A549 (cell line): ENCODE measurements at regions not wholly inside any gene's neighbourhood (a gene's known extent, or its start where the extent isn't known, plus 50 kb on each side); places are given as distances from the start of the nearest gene placed in this dataset.

ENCODE experiments used
- BCL3 ChIP-seq: fragments of >200 bp; sonication (Bioruptor Twin); formaldehyde crosslinking; IDR thresholded peaks from 3 replicates; pipeline ENCODE4 v1.6.1; 2016
- CTCF ChIP-seq: fragments of >200 bp; sonication (Bioruptor Twin); formaldehyde crosslinking; IDR thresholded peaks from 3 replicates; pipeline ENCODE4 v1.5.1; 2016
- EP300 ChIP-seq, 2 experiments: fragments of >200 bp; sonication (Bioruptor Twin); formaldehyde crosslinking; IDR thresholded peaks; 2 replicates in 1 of 2; 3 replicates in 1 of 2; pipeline ENCODE4 v1.6.1; 2016 to 2017
- JUNB ChIP-seq: fragments of >200 bp; sonication (Bioruptor Twin); formaldehyde crosslinking; IDR thresholded peaks from 2 replicates; pipeline ENCODE4 v1.6.1; 2016
- KDM5A ChIP-seq: fragments of 200-600 bp; sonication (generic); IDR thresholded peaks from 2 replicates; pipeline ENCODE4 v1.6.1; 2016; ENCODE audit warnings: antibody characterized with exemption, mild to moderate bottlenecking
- MAZ ChIP-seq: fragments of 150-350 bp; IDR thresholded peaks from 2 replicates; pipeline ENCODE4 v1.6.1; 2014; ENCODE audit warnings: antibody characterized with exemption, low read depth, low read length, borderline replicate concordance
- POLR2A ChIP-seq: IDR thresholded peaks from 2 replicates; pipeline ENCODE4 v1.6.1; 2012; ENCODE audit warnings: mild to moderate bottlenecking, low read length
- REST ChIP-seq: fragments of 200-600 bp; sonication (generic); IDR thresholded peaks from 2 replicates; pipeline ENCODE4 v1.6.1; 2016; ENCODE audit warnings: antibody characterized with exemption, mild to moderate bottlenecking, moderate library complexity
- SMC3 ChIP-seq: fragments of >200 bp; sonication (Bioruptor Twin); formaldehyde crosslinking; IDR thresholded peaks from 3 replicates; pipeline ENCODE4 v1.6.1; 2018; ENCODE audit warnings: inconsistent platforms
- SREBF2 ChIP-seq: fragments of 450-650 bp; IDR thresholded peaks from 2 replicates; pipeline ENCODE4 v1.6.1; 2014; ENCODE audit warnings: mild to moderate bottlenecking, moderate library complexity
- USF2 ChIP-seq: fragments of 450-650 bp; IDR thresholded peaks from 2 replicates; pipeline ENCODE4 v1.6.1; 2014; ENCODE audit warnings: antibody characterized with exemption

- no peak for TF ChIP-seq BCL3
- no peak for TF ChIP-seq SREBF2
- TF ChIP-seq MAZ: no peak
- TF ChIP-seq JUNB: no peak
- no peak for TF ChIP-seq CTCF
- no peak for TF ChIP-seq REST
- no peak for TF ChIP-seq SMC3
- TF ChIP-seq USF2: no peak
- no peak for TF ChIP-seq POLR2A
- TF ChIP-seq KDM5A: no peak
- TF ChIP-seq EP300 (IDR thresholded peaks at IDR 0.05): no peak
These were observed 733.5 kb downstream of the ZWINT start for GRCh38 chr10:55627501-55628051.
